ENCODE measurements at regions not wholly inside any gene's neighbourhood (a gene's known extent, or its start where the extent isn't known, plus 50 kb on each side); places are given as distances from the start of the nearest gene placed in this dataset.

GRCh38 chr12:102535306-102535705 is 54.9 kb upstream of the IGF1 start:
- H3K4me1 ChIP-seq (replicated peaks in 1 of 4; ENCODE audit: control insufficient read depth in 3 of 4, insufficient read depth in 4 of 4, low read length in 3 of 4): peaks cover 0 to 5% (median under 1%) of the 10 kb centered on the region in 4 experiments; a peak in 3 of 7 replicates
- no peak overlapping the region for H3K4me2 ChIP-seq (ENCODE audit: insufficient read depth in 1 of 2, low read depth in 2 of 2, low read length in 2 of 2)
- no peak overlapping the region for H3K4me3 ChIP-seq (ENCODE audit: extremely low read depth in 1 of 4, insufficient read depth in 2 of 4, low read depth in 3 of 4, low read length in 4 of 4)
- peak overlapping the region; percentile 78 for H4K8ac ChIP-seq (ENCODE audit: extremely low read depth, insufficient read depth, low read length)
- H3K9ac ChIP-seq (replicated peaks in 1 of 4; ENCODE audit: extremely low read depth in 1 of 4, low read depth in 3 of 4, low read length in 3 of 4): no peak overlapping the region; a peak in 1 of 7 replicates
- no peaks in the 10 kb centered on the region for H4K20me1 ChIP-seq (replicated peaks in 1 of 2; ENCODE audit: control insufficient read depth in 1 of 2, insufficient read depth in 2 of 2, low read length in 2 of 2)
- no peaks in the 10 kb centered on the region for H3K27me3 ChIP-seq (replicated peaks in 1 of 4; ENCODE audit: control insufficient read depth in 3 of 4, extremely low read depth in 1 of 4, insufficient read depth in 3 of 4, low read length in 3 of 4)
- DNase-seq (ENCODE audit: low read depth in 1 of 2, low spot score in 2 of 2) (no peak), FAIRE-seq (no peak)
- no peak overlapping the region for H3K4ac ChIP-seq (replicated peaks; ENCODE audit: insufficient read length, low read depth, low read length)
- no peaks in the 10 kb centered on the region for H3K79me1 ChIP-seq (ENCODE audit: low read depth, low read length)
- H4K91ac ChIP-seq (replicated peaks; ENCODE audit: insufficient read length, low read length): no peak overlapping the region
- H2BK12ac ChIP-seq (ENCODE audit: low read depth, low read length): 0 out of 2 replicates have a peak overlapping the region, but pooled peaks have one; percentile 20
- H2BK15ac ChIP-seq (ENCODE audit: low read length): no peak overlapping the region
- no peak overlapping the region for H3K27ac ChIP-seq (ENCODE audit: low read depth, low read length)
- H3K36me3 ChIP-seq (ENCODE audit: control insufficient read depth in 2 of 4, insufficient read depth in 4 of 4, low read length in 3 of 4): no peaks in the 10 kb centered on the region
- no peaks in the 10 kb centered on the region for H3K79me2 ChIP-seq (ENCODE audit: control insufficient read depth in 1 of 2, insufficient read depth in 2 of 2, low read length in 2 of 2)
- ChIA-PET CTCF (ENCODE audit: partially characterized antibody) (interaction anchor here (1.4 to 1.7 kb wide), 2 partner anchors 8 to 167 kb away, joined by 3 read pairs; no protein-coding TSS in a partner anchor), POLR2A (ENCODE audit: partially characterized antibody) (no interaction called here)
- H2BK20ac ChIP-seq (ENCODE audit: low read length): no peak overlapping the region
- H2BK120ac ChIP-seq (replicated peaks; ENCODE audit: low read depth, low read length): no peak overlapping the region
- H2BK5ac ChIP-seq (ENCODE audit: low read depth, low read length): no peak overlapping the region
- TF ChIP-seq CHD1 (IDR thresholded peaks at IDR 0.05; ENCODE audit: low read depth, low read length) (no peak), SP4 (IDR thresholded peaks at IDR 0.05; ENCODE audit: low read length) (no peak), SP1 (IDR thresholded peaks at IDR 0.05; ENCODE audit: low read depth, low read length) (no peak)
- peak overlapping the region; percentile 98 for H2AFZ ChIP-seq (ENCODE audit: low read length)
- H3K23ac ChIP-seq (ENCODE audit: insufficient read length): no peak overlapping the region
- peaks cover 3% of the 10 kb centered on the region; the same call in 1 of the 2 replicates for H3K23me2 ChIP-seq (ENCODE audit: low read depth, low read length)
- 90% methylated on average over 8 of the region's 8 CpGs; no CpG with 5 or more reads in 1 of the 2 experiments for WGBS, 2 experiments (ENCODE audit: extremely low coverage in 1 of 2, insufficient coverage in 1 of 2, insufficient read length in 1 of 2, insufficient replicate concordance in 2 of 2, low coverage in 1 of 2, low lambda C conversion rate in 2 of 2, missing lambda C conversion rate in 1 of 2)
- H4K5ac ChIP-seq (ENCODE audit: insufficient read length, low read depth, low read length): no peak overlapping the region
- H3K9me3 ChIP-seq (ENCODE audit: insufficient read depth in 2 of 2, low read depth in 1 of 2, low read length in 1 of 2): no peaks in the 10 kb centered on the region
- H2AK5ac ChIP-seq (ENCODE audit: low read depth, low read length): no peak overlapping the region
- H3K14ac ChIP-seq (ENCODE audit: insufficient read length): no peak overlapping the region
- H3K56ac ChIP-seq (replicated peaks; ENCODE audit: insufficient read length, low read depth, low read length): no peak overlapping the region
- H3K18ac ChIP-seq (ENCODE audit: extremely low read depth, low read length): no peak overlapping the region

All from H1 (cell line).